Endodermal cell (in vitro differentiated cells): ENCODE measurements at regions not wholly inside any gene's neighbourhood (a gene's known extent, or its start where the extent isn't known, plus 50 kb on each side); places are given as distances from the start of the nearest gene placed in this dataset.
A peak's percentile ranks its signal among the peaks of the same experiment; 100 is the strongest.

ENCODE experiments used
- DNase-seq: peaks from one replicate; pipeline ENCODE4 v3.0.0-alpha.2; 2017
- H3K27ac ChIP-seq: 2 replicates; pipeline ENCODE4 v1.5.1; 2013; ENCODE audit warnings: mild to moderate bottlenecking, low read depth, low read length, moderate library complexity
- H3K27me3 ChIP-seq: 2 replicates; pipeline ENCODE4 v1.6.1; 2013; ENCODE audit warnings: mild to moderate bottlenecking, low read length, moderate library complexity; ENCODE audit not compliant: insufficient read depth, control insufficient read depth, poor library complexity, severe bottlenecking
- H3K36me3 ChIP-seq: 2 replicates; pipeline ENCODE4 v1.7.0; 2013; ENCODE audit warnings: mild to moderate bottlenecking, low read length, moderate library complexity; ENCODE audit not compliant: control insufficient read depth, insufficient read depth
- H3K4me1 ChIP-seq: one replicate; pipeline ENCODE4 v1.7.0; 2013; ENCODE audit warnings: low read length; ENCODE audit not compliant: control insufficient read depth, insufficient read depth
- H3K4me3 ChIP-seq: 2 replicates; pipeline ENCODE4 v1.5.1; 2013; ENCODE audit warnings: mild to moderate bottlenecking, low read length, moderate library complexity
- H3K9ac ChIP-seq: 2 replicates; pipeline ENCODE4 v1.6.1; 2013; ENCODE audit warnings: mild to moderate bottlenecking, low read length, moderate library complexity; ENCODE audit not compliant: poor library complexity, severe bottlenecking; ENCODE audit errors: extremely low read depth
- H3K9me3 ChIP-seq: 2 replicates; pipeline ENCODE4 v1.6.1; 2013; ENCODE audit warnings: mild to moderate bottlenecking, low read length, moderate library complexity; ENCODE audit not compliant: control insufficient read depth
- H3K27ac Mint-ChIP-seq: 2 replicates; pipeline ENCODE4 v1.8.0; 2020; ENCODE audit warnings: mixed read lengths
- H3K27me3 Mint-ChIP-seq: 2 replicates; pipeline ENCODE4 v1.8.0; 2021; ENCODE audit warnings: mild to moderate bottlenecking, mixed read lengths; ENCODE audit not compliant: insufficient read depth
- H3K36me3 Mint-ChIP-seq: 2 replicates; pipeline ENCODE4 v1.8.0; 2020; ENCODE audit warnings: low read depth, mixed read lengths
- H3K4me1 Mint-ChIP-seq: 2 replicates; pipeline ENCODE4 v1.8.0; 2020; ENCODE audit warnings: mixed read lengths
- H3K4me3 Mint-ChIP-seq: 2 replicates; pipeline ENCODE4 v1.8.0; 2020; ENCODE audit warnings: mild to moderate bottlenecking, moderate library complexity, mixed read lengths
- H3K9me3 Mint-ChIP-seq: 2 replicates; pipeline ENCODE4 v1.8.0; 2020; ENCODE audit warnings: mild to moderate bottlenecking, mixed read lengths
- WGBS, 2 experiments: methylation state at CpG; one replicate each; pipeline versions ENCODE4 v1.1.5 to v1.1.7; 2013; ENCODE audit warnings: missing lambda C conversion rate in 2 of 2, mixed read lengths in 1 of 2; ENCODE audit not compliant: insufficient coverage in 1 of 2, insufficient read length in 1 of 2; 5-methylcytosine and 5-hydroxymethylcytosine counted together
- TF ChIP-seq, protein P1 (sequence below): fragments of 200-600 bp; sonication (generic); conservative IDR thresholded peaks from 2 replicates; pipeline ENCODE4 v1.5.0; 2021; ENCODE audit warnings: antibody characterized with exemption, mild to moderate bottlenecking

DNA sequence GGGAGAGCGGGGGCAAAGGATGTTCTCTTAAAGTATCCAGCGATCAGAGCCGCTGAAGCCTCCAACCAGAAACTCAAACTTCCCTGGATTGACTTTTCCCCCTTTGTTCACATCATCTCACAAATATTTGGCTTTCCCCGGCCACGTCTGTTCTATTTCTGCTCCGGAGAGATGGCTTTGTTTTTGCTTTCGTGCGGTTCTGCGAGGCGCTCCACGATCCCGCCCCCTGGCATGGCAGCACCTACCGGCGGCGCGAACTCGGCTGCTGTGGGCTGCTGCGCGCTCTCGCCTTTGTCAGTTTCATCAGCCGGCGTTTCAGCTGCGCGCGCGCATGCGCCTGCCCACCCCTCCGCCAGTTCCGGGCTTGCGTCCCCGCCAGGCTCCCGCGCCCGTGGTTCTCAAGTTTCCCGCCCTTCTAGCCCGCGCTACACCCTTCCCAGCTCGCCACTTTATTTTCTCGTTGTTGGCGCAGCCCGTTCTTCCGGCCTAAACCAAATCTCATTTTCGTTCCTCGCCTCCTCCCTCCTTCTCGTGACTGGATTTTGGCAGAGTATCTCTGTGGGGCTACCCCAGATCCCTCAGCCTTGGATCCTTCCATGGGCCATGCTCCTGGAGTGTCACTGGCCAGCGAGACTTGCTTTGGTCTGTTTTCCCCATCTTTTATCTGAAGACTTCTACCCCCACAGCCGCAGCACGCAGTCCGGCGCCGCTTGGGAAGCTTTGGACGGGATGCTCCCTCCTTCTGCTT is 98.0 kb downstream of the INSIG2 start:
- 6 to 10% methylated on average over 27 to 52 of the region's 52 CpGs for WGBS, 2 experiments
- H3K36me3 ChIP-seq, result no peaks in the 10 kb centered on the region
- Mint-ChIP-seq H3K27ac (peak overlapping the region; percentile 90), H3K4me3 (peak overlapping the region; percentile 68), H3K4me1 (peaks cover 48% of the 10 kb centered on the region), H3K36me3 (no peaks in the 10 kb centered on the region), H3K9me3 (no peaks in the 10 kb centered on the region), H3K27me3 (peaks cover under 1% of the 10 kb centered on the region)
- peak overlapping the region; percentile 89 for H3K9ac ChIP-seq
- peak; percentile 93 for DNase-seq
- H3K27me3 ChIP-seq, result no peaks in the 10 kb centered on the region
- H3K27ac ChIP-seq, result peak overlapping the region; percentile 88
- no peaks in the 10 kb centered on the region for H3K9me3 ChIP-seq
- TF ChIP-seq, protein P1, sequence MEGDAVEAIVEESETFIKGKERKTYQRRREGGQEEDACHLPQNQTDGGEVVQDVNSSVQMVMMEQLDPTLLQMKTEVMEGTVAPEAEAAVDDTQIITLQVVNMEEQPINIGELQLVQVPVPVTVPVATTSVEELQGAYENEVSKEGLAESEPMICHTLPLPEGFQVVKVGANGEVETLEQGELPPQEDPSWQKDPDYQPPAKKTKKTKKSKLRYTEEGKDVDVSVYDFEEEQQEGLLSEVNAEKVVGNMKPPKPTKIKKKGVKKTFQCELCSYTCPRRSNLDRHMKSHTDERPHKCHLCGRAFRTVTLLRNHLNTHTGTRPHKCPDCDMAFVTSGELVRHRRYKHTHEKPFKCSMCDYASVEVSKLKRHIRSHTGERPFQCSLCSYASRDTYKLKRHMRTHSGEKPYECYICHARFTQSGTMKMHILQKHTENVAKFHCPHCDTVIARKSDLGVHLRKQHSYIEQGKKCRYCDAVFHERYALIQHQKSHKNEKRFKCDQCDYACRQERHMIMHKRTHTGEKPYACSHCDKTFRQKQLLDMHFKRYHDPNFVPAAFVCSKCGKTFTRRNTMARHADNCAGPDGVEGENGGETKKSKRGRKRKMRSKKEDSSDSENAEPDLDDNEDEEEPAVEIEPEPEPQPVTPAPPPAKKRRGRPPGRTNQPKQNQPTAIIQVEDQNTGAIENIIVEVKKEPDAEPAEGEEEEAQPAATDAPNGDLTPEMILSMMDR, result peak; percentile 19
- H3K4me1 ChIP-seq, result peaks cover 23% of the 10 kb centered on the region
- H3K4me3 ChIP-seq, result peak overlapping the region; percentile 88

DNA sequence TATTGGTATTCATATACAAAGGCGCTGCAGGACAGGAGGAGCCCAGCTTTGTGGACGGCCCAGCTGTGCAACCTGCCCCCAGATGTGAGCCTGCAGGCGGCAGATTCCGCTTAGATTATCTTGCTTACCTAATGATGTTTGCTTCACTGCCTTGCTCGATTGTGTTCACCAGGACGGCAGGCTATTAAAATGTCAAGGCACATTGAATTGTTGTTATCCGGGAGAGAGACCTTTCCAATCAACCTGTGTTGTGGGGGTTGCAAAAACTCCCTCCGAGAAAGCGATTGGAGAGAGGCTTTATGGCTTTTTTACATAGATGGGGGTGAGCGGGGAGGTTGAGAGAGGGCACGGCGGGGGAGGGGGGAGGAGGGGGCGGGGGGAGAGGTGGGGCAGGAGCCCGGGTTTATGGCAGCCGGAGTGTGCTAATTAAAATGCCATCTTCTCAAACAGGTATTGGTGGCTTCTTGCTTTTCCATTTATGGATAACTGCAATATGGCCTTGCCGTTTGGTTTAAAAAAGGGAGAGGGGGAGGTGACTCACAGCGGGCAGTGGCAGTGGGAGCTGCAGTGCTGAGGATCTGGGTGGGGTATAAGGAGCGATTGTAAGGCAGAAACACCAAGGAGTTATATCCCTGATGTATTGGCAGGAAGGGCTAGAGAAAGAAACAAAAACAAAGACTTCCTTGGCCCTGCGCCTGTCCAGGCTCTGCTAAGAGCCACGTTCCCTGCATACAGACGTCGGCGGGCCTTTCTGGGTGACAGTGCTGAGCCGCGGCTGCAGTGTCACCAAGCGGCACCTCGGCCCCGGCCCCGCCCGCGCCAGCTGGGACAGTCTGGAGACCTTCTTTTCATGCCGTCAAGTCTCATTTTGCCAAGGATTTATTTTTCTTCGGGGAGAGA is 97.2 kb downstream of the INSIG2 start:
- TF ChIP-seq, protein P1, result no peak
- H3K9ac ChIP-seq, result peak overlapping the region; percentile 89
- WGBS, 2 experiments, result 3 to 9% methylated on average over 16 to 29 of the region's 33 CpGs

GRCh38 chr2:118183381-118183780 is 95.1 kb downstream of the INSIG2 start:
- Histone ChIP-seq H3K36me3 (no peaks in the 10 kb centered on the region), H3K27ac (no peak overlapping the region), H3K9me3 (no peaks in the 10 kb centered on the region), H3K4me3 (peak overlapping the region; percentile 5), H3K9ac (no peak overlapping the region), H3K4me1 (peaks cover 21% of the 10 kb centered on the region), H3K27me3 (no peaks in the 10 kb centered on the region)
- TF ChIP-seq, protein P1, result no peak
- WGBS, 2 experiments, result 65 to 95% methylated on average over 7 to 9 of the region's 9 CpGs
- Mint-ChIP-seq H3K9me3 (no peaks in the 10 kb centered on the region), H3K27ac (peak overlapping the region; percentile 8), H3K4me3 (no peak overlapping the region), H3K4me1 (peaks cover 32% of the 10 kb centered on the region), H3K27me3 (no peaks in the 10 kb centered on the region), H3K36me3 (no peaks in the 10 kb centered on the region)
- peak; percentile 49 for DNase-seq

More for the DNA sequence above, 97.2 kb downstream of the INSIG2 start:
- Mint-ChIP-seq H3K27ac (peak overlapping the region; percentile 90), H3K9me3 (no peaks in the 10 kb centered on the region), H3K4me3 (peak overlapping the region; percentile 68), H3K27me3 (no peaks in the 10 kb centered on the region), H3K36me3 (no peaks in the 10 kb centered on the region), H3K4me1 (peaks cover 47% of the 10 kb centered on the region)
- H3K27me3 ChIP-seq, result no peaks in the 10 kb centered on the region
- peaks cover 24% of the 10 kb centered on the region for H3K4me1 ChIP-seq
- peak overlapping the region; percentile 88 for H3K4me3 ChIP-seq
- H3K36me3 ChIP-seq, result no peaks in the 10 kb centered on the region
- DNase-seq, result peak; percentile 85
- no peaks in the 10 kb centered on the region for H3K9me3 ChIP-seq
- H3K27ac ChIP-seq, result peak overlapping the region; percentile 88
